Activated CD4-positive, alpha-beta T cell treated with anti-CD3 and anti-CD28 coated beads for 4 hours (primary cell): ENCODE measurements at regions not wholly inside any gene's neighbourhood (a gene's known extent, or its start where the extent isn't known, plus 50 kb on each side); places are given as distances from the start of the nearest gene placed in this dataset.

ENCODE experiments used
- DNase-seq, 2 donors: peaks; one replicate each; pipeline ENCODE4 v3.0.0-alpha.2; 2020

DNA sequence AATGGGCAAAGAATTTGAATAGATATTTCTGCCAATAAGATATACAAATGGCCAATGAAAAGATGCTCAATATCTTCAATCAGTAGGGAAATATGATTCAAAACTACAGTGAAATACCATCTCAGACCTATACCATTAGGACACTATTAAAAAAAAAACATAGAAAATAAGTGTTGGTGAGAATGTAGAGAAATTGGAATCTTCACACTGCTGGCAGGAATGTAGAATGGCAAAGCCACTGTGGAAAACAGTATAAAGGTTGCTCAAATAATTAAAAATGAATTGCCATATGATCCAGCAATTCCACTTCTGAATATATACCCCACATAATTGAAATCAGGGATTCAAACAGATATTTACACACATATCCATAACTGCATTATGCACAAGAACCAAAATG, 88.1 kb upstream of the STARD13 start:
- no peak for DNase-seq

DNA sequence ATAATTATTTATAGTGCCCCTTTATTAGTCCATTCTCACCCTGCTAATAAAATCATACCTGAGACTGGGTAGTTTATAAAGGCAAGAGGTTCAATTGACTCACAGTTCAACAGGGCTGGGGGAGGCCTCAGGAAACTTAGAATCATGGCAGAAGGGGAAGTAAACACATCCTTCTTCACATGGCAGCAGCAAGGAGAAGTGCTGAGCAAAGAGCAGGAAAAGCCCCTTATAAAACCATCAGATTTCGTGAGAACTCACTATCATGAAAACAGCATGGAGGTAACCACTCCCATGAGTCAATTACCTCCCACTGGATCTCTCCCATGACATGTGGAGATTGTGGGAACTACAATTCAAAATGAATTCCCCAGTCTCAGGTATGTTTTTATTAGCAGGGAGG, 89.9 kb upstream of the STARD13 start:
- DNase-seq = no peak

GRCh38 chr13:33376212-33376611, 90.7 kb upstream of the STARD13 start:
- DNase-seq = no peak

GRCh38 chr13:33377411-33377810, 91.9 kb upstream of the STARD13 start:
- no peak for DNase-seq

- no peak for DNase-seq
Measured at GRCh38 chr13:33377825-33378224, 92.3 kb upstream of the STARD13 start.

DNA sequence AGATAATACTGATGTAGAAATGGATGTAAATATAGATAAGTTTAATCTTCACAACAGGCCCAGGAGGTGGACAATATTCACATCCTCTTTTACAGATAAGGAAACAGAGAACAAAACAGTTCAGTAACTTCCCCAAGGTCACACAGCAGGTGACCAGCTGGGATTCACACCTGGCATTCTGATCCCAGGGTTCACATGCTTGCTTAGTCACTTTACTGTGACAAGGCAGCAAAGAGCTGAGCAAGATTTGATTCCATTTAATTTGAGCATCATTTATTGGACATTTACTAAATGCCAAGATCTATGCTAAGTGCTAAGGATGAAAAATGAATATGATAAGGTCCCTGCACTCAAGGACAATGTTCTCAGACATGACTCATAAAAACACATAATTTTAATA, 94.1 kb upstream of the STARD13 start:
- no peak for DNase-seq

DNA sequence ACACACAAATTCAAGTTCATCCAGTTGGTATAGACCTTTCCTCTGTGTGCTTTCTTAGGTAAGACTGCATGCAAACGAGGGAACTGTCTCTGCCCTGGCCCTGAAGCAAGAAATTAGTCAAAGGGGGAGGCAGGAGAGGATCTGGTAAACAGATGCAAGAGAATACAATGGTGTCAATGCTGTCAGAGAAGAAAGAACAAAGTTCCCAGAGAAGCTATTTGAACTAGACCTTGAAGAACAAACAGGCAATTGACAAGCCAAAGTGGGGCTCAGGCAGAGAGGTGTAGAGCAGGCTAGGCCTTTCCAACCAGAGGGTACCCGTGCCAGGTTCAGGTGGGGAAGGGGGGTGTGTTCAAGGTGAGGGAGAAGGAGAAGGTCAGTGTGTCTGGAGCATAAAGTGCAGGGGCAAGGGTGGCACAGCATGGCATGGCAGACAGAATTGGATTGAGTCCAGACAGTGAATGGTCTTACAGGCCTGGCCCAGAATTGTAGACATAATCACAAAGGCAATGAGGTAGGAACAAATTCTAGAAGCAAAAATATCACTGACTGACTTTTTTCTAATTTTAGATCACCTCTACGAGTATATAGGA, 95.0 kb upstream of the STARD13 start:
- no peak for DNase-seq

DNA sequence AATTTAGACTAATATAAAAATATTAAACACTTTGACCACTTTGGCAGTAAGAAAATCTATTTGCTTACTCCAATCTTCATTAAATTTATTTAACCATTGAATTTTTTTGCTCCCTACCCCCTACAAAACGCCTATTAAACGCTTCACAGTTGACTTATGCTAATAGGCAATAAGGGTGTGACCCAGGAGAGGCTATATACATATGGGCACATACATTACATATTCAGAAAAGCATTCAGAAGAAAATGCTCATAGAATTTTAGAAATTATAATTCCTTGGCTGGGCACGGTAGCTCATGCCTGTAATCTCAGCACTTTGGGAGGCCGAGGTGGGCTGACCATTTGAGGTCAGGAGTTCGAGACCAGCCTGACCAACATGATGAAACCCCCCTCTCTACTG, 95.6 kb upstream of the STARD13 start:
- DNase-seq = no peak

- no peak for DNase-seq
Measured at GRCh38 chr13:33381906-33382305, 96.4 kb upstream of the STARD13 start.

GRCh38 chr13:33383724-33384577, 98.4 kb upstream of the STARD13 start:
- DNase-seq = no peak

DNA sequence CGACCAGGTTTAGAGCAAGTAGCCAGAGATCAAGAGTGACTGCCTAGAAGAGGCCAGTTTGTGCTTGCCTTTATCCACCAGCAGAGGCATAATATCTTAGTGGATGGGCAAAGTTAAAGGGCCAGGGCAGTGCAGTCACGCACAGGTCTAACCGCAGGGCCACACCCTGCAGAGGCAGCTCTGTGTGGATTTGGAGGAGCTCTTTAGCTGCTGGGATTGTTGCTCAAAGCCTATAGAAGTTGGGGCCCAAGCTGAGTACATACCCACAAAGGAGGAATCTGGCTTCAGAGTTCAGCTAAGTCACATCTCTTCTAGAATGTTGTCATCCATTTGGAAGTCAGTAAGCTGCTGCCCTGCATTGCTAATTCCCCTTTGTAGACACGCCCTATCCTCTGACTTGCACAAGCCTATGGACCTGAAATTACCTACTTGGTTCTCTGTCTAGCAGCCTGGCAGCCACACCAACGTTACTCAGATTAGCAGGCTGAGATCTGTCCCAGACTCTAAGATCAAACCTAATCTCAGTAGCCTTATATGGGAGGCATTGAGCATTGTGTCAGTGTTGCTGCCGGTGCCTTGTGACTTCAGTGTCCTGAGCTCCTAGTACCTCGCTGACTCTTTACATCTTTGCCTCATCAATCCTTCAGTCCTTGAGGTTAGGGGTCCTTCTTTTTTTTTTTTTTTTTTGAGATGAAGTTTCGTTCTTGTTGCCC, 102.9 kb upstream of the STARD13 start:
- DNase-seq = no peak

- DNase-seq = no peak
Measured at GRCh38 chr13:33392794-33393405, 107.3 kb upstream of the STARD13 start.

- no peak for DNase-seq
Measured at GRCh38 chr13:33394294-33394932, 108.9 kb upstream of the STARD13 start.

DNA sequence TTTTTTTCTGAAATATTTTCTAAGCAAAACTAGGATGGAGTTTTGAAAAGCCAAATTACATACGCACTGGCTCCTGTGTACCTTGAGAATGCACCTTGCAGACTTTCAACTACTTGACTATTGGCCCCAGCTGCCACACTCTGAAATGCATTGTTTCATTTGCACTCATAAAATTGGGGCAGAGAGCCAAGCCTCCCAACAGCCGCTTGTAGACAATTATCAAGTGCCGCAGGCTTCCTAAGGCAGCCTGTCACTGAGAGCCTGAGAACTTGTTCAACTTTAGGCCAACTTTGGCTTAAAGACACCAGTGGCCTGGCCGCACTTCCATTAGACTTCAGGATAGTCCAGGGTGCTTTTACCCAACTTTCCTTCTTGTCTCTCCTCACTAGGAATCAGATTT, 115.7 kb upstream of the STARD13 start:
- DNase-seq = no peak

DNA sequence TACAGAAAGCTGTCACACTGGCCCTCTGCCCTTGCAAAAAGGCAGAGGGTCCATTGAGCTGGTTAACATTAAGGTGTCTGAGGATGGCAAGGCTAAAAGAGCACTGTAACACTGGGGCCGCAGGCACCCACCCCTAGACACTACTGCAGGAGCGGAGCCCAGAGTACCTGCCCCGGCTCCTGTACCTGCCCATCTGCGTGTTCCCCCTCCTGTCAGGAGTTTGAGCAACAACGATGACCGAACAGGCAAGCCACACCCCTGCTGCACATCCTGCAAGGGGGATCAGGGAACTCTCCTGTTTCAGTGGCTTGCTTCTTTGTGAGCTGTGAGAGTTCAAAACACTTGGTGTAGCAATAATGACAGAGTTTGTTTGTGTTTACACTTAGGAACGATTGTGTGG, 117.4 kb upstream of the STARD13 start:
- no peak for DNase-seq

GRCh38 chr13:33403807-33404362, 118.3 kb upstream of the STARD13 start:
- no peak for DNase-seq

DNA sequence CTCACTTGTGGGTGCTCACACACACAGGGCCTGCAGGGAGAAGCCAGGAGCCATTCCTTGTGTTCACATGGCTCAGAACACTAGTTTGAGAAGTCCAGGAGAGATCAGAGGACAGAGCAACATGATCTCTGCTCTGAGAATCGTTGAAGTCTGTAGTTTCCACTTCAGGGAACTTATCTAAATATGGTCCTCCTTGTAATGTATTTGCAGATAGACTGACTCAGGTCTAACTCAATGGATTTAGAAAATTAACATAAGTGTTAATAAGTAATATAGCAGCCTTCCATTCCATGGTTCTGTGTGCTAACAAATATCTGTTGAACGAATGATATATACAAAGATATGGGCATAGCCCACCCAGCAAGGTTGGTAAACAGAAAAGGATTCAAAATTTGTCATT, 119.8 kb upstream of the STARD13 start:
- DNase-seq = no peak

DNA sequence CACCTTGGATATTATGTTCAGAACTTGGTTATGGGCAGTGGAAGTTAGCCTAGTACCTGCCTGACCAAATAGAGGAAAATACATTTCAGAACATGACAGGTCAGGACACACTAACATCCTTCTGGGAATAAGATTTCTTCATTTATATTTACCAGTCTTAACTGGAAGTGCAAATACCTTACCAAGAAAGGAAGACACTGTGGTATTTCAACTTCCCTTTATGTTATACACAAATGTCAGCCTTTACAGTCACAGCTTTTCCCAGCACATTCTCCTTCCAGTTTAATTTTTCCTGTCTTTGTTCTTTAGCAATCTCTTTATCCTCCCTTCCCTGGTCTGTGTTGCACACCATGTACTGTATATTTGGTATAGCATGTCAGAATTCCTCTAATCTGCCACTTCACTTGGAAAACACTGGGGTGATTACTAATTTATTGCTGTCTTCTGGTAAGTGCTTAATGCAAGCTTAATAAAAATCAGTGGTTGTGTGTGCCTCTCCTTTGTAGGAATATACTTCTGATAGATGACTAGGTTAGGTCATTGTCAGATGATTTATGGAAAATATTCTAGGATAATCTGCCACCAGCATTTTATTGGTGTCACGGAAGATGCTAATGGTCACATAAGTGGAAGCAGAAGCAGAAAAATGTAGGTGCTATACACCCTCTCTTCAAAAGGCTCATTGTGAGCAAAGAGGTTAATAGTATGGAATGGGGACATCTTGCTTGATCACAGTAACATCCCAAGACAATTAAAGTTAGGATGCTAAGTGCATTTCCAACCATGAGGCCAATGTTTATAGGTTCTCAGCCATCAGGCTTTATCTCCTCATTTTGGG, 124.3 kb upstream of the STARD13 start:
- no peak for DNase-seq

- DNase-seq = no peak
Measured at GRCh38 chr13:33410619-33411018, 125.1 kb upstream of the STARD13 start.

DNA sequence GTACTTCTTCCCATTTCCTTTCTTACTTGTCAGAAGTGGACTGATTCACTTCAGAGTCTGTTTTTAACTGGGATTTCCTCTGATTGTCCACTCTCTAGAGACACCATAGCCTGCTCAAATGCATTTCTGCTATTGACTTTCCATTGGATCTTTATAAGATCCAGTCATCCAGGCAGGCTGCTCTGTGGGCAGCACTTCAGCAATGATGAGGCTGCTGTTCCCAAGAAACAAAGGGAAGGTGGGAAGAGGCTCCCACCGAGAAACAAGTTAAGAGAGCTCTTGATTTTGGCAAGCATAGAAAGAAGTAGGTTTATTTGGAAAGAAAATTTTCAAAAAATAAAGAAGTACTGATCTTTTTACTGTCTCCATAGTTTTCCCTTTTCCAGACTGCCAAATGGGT, 125.8 kb upstream of the STARD13 start:
- no peak for DNase-seq

DNA sequence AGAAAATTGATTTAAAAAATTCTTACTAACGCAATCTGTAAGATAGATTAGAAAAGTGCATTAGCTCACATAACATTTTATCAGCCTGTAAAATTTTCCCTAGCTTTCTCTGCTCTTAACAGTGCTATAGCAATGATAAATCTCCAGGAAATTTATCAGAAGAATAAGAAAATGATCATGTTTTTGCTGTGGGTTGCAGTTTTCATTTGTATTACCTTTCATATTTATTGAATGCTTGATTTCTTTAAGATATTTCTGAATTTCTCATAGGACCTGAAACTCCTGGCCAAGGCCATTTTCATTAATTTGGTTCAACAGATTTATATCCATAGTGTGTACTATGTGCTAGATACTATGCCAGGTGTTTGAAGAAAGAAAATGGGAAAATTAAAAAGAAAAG, 130.3 kb upstream of the STARD13 start:
- no peak for DNase-seq
